ENCODE measurements at regions not wholly inside any gene's neighbourhood (a gene's known extent, or its start where the extent isn't known, plus 50 kb on each side); places are given as distances from the start of the nearest gene placed in this dataset.

GRCh38 chr20:11034025-11034424, 360.2 kb upstream of the JAG1 start:
- Histone ChIP-seq H3K4me1 (ENCODE audit: insufficient read depth, low read length) (no peaks in the 10 kb centered on the region), H3K79me2 (ENCODE audit: insufficient read depth, low read length) (no peaks in the 10 kb centered on the region), H3K4me3 (replicated peaks in 1 of 3; ENCODE audit: insufficient read depth in 1 of 3, low read depth in 2 of 3, low read length in 3 of 3) (no peak overlapping the region), H3K27ac (ENCODE audit: extremely low read length, insufficient read depth, low read length) (no peak overlapping the region), H2AFZ (ENCODE audit: low read length) (no peak overlapping the region), H3K36me3 (replicated peaks in 1 of 2; ENCODE audit: control insufficient read depth in 1 of 2, insufficient read depth in 2 of 2, low read length in 2 of 2) (no peaks in the 10 kb centered on the region), H4K20me1 (ENCODE audit: insufficient read depth, low read length) (no peaks in the 10 kb centered on the region), H3K4me2 (ENCODE audit: low read depth, low read length) (no peak overlapping the region), H3K9me3 (ENCODE audit: low read length) (no peaks in the 10 kb centered on the region), H3K27me3 (ENCODE audit: control insufficient read depth in 1 of 2, insufficient read depth in 2 of 2, low read length in 2 of 2) (no peaks in the 10 kb centered on the region), H3K9ac (ENCODE audit: insufficient read depth, low read depth, low read length) (no peak overlapping the region)
- DNase-seq (ENCODE audit: low spot score) (no peak), ATAC-seq (no peak), FAIRE-seq (no peak)
- intact Hi-C loops (cut with micrococcal nuclease; ENCODE audit: unreplicated experiment), result no loop called here
- ChIA-PET CTCF (ENCODE audit: low intra/inter-chr PET ratio, low total read pairs) (no interaction called here), POLR2A (no interaction called here)
- in situ Hi-C loops (cut with HindIII; ENCODE audit: extremely low pct_ligation_motif_present, low pct_unique_long_range_greater_than_20kb), result no loop called here
- WGBS (ENCODE audit: low lambda C conversion rate), result 33% methylated on average over 3 of the region's 3 CpGs
- no TSS peak for BruUV-seq (replicated peaks)
- TF ChIP-seq ZNF430 (CRISPR knock-in tag; IDR thresholded peaks at IDR 0.05) (no peak), ZFP36L2 (CRISPR knock-in tag; IDR thresholded peaks at IDR 0.05) (no peak), PAWR (CRISPR knock-in tag; IDR thresholded peaks at IDR 0.05; ENCODE audit: borderline replicate concordance) (no peak), SRF (IDR thresholded peaks at IDR 0.05; ENCODE audit: low read depth, low read length) (no peak), FOXJ3 (CRISPR knock-in tag; IDR thresholded peaks at IDR 0.05; ENCODE audit: borderline replicate concordance) (no peak), CREB1 (IDR thresholded peaks at IDR 0.05) (peak; percentile 41; the same call in 1 of the 2 replicates), CREB1 (CRISPR knock-in tag; IDR thresholded peaks at IDR 0.05) (no peak), SMYD3 (CRISPR knock-in tag; IDR thresholded peaks at IDR 0.05) (no peak), LCORL (IDR thresholded peaks at IDR 0.05) (0 out of 2 replicates have a peak, but pooled peaks have one; percentile 11), LCORL (CRISPR knock-in tag; IDR thresholded peaks at IDR 0.05) (no peak), AKNA (CRISPR knock-in tag; IDR thresholded peaks at IDR 0.05; ENCODE audit: borderline replicate concordance) (no peak), ZNF629 (CRISPR knock-in tag; conservative IDR thresholded peaks at IDR 0.05) (no peak), ZNF207 (IDR thresholded peaks at IDR 0.05; ENCODE audit: borderline replicate concordance) (0 out of 2 replicates have a peak, but pooled peaks have one; percentile 30), JUNB (CRISPR knock-in tag; IDR thresholded peaks at IDR 0.05; ENCODE audit: borderline replicate concordance) (no peak), ZNF468 (CRISPR knock-in tag; IDR thresholded peaks at IDR 0.05) (no peak)
- TF ChIP-seq, protein P1, sequence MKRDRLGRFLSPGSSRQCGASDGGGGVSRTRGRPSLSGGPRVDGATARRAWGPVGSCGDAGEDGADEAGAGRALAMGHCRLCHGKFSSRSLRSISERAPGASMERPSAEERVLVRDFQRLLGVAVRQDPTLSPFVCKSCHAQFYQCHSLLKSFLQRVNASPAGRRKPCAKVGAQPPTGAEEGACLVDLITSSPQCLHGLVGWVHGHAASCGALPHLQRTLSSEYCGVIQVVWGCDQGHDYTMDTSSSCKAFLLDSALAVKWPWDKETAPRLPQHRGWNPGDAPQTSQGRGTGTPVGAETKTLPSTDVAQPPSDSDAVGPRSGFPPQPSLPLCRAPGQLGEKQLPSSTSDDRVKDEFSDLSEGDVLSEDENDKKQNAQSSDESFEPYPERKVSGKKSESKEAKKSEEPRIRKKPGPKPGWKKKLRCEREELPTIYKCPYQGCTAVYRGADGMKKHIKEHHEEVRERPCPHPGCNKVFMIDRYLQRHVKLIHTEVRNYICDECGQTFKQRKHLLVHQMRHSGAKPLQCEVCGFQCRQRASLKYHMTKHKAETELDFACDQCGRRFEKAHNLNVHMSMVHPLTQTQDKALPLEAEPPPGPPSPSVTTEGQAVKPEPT (CRISPR knock-in tag; IDR thresholded peaks at IDR 0.05; ENCODE audit: low read depth), result no peak
- TF ChIP-seq, protein P2, sequence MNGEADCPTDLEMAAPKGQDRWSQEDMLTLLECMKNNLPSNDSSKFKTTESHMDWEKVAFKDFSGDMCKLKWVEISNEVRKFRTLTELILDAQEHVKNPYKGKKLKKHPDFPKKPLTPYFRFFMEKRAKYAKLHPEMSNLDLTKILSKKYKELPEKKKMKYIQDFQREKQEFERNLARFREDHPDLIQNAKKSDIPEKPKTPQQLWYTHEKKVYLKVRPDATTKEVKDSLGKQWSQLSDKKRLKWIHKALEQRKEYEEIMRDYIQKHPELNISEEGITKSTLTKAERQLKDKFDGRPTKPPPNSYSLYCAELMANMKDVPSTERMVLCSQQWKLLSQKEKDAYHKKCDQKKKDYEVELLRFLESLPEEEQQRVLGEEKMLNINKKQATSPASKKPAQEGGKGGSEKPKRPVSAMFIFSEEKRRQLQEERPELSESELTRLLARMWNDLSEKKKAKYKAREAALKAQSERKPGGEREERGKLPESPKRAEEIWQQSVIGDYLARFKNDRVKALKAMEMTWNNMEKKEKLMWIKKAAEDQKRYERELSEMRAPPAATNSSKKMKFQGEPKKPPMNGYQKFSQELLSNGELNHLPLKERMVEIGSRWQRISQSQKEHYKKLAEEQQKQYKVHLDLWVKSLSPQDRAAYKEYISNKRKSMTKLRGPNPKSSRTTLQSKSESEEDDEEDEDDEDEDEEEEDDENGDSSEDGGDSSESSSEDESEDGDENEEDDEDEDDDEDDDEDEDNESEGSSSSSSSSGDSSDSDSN (CRISPR knock-in tag; IDR thresholded peaks at IDR 0.05), result no peak
